ENCODE measurements at regions not wholly inside any gene's neighbourhood (a gene's known extent, or its start where the extent isn't known, plus 50 kb on each side); places are given as distances from the start of the nearest gene placed in this dataset.
"Not testable (repeated sequence)": the region's sequence is repeated elsewhere in the genome, so short reads cannot be mapped to it uniquely, and the experiment has no call there.

DNA sequence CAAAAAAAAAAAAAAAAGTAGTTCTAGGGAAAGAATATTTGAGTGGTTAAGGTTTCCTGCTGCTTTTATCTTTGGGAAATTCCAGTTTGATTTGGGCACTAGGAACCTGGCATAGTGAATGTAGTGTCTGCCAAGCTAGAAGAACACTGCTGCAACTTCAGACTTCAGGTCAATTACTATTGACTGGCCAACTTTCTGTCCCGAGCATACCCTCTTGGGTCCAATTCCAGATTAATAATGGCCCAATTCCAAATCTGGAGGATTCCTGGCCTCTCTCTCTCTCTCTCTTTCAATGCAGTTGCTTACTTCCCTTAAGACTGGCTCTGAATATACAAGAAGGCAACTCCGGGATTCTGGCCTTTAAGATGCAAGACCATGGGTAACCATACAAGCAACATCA, 74.9 kb downstream of the ANKEF1 start:
- intact Hi-C loops (cut with DNase I) = no loop called here
- no peak for DNase-seq (ENCODE audit: low spot score)

DNA sequence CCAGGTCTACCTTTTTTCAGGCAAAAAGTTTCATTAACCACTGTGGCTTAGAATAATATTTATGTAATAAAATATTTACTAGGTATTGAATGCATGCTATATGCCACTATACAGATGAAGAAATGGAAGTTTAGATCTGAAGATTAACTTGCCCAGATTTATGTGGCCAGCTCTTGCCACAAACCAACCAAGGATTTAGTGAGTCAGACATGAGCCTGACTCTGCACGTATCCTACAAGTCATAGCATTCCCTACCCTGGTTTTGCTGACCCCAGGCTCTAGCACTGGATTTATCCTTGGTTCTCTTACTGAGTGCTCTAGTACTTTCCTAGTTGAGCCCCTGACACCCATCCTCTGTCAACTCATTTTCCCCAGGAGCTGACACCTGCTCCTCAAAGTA, 75.4 kb downstream of the ANKEF1 start:
- intact Hi-C loops (cut with DNase I) = no loop called here
- DNase-seq (ENCODE audit: low spot score) = no peak

DNA sequence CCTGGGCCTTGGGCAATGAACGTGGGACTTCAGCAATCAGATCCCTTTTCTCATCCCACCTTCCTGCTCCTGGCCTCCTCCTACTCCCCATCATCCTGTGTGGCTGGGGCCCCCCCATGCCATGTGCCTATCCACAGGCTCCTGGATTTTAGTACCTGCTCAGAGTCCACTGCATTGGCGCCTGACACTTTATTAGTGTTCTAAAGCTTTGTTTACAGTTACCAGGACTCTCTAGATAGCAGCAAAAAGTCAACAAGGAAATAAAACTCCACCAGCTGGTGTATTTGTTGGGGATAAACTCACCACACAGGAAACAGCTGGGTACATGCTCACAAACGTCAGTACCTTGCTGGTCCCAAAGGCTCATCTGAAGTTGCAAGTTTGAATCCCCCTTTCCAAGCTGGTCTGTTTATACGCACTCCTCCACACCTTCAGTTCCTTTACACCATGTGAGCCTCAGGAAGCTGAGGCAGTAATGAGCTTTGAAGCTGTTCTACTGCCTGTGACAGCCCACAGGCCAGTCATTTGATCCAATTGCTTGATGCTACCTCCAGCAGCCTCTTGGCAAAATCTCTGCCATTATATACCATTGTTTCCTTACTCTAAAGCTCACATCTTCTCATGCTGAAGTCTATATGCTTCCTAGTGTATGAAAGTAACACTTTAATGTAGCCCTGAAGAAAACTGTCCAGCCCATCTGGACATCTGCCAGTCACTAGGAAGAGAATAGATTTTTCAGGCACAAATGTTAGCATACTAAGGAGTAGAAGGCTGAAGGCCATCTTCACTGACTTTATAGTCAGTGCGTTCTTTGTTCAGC, 76.6 kb downstream of the ANKEF1 start:
- intact Hi-C loops (cut with DNase I) = no loop called here
- DNase-seq (ENCODE audit: low spot score) = no peak

DNA sequence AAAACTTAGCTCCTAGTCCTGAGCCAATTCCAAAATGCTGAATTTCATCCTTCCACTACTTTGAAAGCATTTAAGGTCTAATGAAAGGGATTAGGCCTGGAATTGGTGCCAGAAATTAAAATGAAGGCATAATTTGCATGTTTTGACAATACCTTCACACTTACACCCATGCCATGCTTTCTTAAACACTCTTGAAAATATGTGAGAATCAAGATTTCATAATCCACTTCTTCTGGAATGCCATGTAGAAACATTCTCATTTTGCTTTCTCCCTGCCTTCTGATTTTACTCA, 77.1 kb downstream of the ANKEF1 start:
- intact Hi-C loops (cut with DNase I) = no loop called here

GRCh38 chr20:10113746-10114145, 79.0 kb downstream of the ANKEF1 start:
- intact Hi-C loops (cut with DNase I) = no loop called here
- no peak for DNase-seq (ENCODE audit: low spot score)

More for the DNA sequence above, 77.1 kb downstream of the ANKEF1 start:
- no peak for DNase-seq (ENCODE audit: low spot score)

- intact Hi-C loops (cut with DNase I) = no loop called here
- no peak for DNase-seq (ENCODE audit: low spot score)
Measured at GRCh38 chr20:10114598-10114997, 79.8 kb downstream of the ANKEF1 start.

GRCh38 chr20:10115021-10115420, 80.2 kb downstream of the ANKEF1 start:
- DNase-seq (ENCODE audit: low spot score) = no peak
- intact Hi-C loops (cut with DNase I) = no loop called here

DNA sequence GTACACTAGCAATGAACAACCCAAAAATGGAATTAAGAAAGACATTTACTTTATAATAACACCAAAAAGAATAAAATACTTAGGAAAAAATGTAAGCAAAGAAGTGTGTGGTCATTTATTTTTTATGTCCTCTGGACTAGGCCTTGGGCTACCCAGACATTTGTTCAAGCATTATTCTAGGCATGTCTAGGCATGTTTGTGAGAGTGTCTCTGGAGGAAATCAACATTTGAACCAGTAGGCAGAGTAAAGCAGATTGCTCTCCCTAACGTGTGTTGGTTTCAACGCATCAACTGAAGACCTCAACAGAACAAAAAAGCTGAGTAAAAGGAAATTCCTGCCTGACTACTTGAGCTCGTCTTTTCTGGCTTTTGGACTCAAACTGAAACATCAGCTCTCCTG, 84.5 kb downstream of the ANKEF1 start:
- intact Hi-C loops (cut with DNase I) = no loop called here
- DNase-seq (ENCODE audit: low spot score) = no peak

DNA sequence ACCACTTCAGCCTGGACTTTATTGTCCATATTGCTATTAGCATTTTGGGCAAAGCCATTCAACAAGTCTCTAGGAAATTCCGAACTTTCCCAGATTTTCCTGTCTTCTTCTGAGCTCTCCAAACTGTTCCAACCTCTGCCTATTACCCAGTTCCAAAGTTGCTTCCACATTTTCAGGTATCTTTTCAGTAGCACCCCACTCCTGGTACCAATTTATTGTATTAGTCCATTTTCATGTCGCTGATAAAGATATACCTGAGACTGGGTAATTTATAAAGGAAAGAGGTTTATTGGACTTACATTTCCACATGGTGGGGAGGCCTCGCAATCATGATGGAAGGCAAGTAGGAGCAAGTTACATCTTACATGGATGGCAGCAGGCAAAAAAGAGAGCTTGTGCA, 90.1 kb downstream of the ANKEF1 start:
- intact Hi-C loops (cut with DNase I); DNase-seq (ENCODE audit: low spot score): not testable (repeated sequence)

DNA sequence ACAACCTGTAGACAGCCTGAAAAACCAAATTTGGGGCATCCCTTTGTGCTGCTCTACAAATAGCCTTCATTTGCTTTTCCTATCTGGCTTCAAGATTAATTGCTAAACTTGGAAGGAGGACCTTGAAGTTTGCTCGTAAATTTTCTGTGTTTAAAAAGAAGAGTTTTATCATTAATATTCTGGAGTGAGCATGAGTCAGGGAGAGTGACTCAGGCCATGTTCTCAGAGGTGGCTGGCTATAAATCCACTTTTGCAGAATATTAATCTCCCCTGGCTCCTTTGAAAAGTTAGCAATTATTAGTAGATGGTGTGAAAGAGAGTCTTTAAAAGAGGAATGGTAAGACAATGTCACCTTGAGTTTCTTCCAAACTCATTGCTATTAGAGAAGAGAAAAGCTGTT, 91.0 kb downstream of the ANKEF1 start:
- no peak for DNase-seq (ENCODE audit: low spot score)
- intact Hi-C loops (cut with DNase I) = no loop called here

- no peak for DNase-seq (ENCODE audit: low spot score)
- intact Hi-C loops (cut with DNase I) = no loop called here
Measured at GRCh38 chr20:10129749-10130148, 88.9 kb upstream of the SNAP25 start.

- intact Hi-C loops (cut with DNase I) = no loop called here
- DNase-seq (ENCODE audit: low spot score) = peak; percentile 81
Measured at GRCh38 chr20:10131732-10132345, 86.8 kb upstream of the SNAP25 start.

DNA sequence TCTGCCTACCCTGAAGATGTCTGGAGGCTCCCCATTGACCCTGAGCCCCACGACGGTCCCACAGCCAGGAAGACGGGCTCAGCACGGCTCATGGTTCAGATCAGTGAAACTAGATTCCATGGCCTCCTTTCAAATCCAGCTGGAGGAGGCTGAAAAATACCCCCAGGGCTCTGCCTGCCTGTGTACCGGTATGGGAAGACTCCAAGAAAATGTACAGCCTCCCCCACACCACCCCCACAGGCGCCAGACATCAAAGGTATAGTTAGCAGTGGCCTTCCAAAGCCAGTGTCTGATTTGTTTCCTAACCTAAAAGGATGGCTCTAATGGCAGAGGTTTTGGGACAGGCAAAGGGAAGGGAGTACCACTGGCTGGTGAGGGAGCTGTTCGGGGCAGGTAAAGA, 86.2 kb upstream of the SNAP25 start:
- intact Hi-C loops (cut with DNase I) = no loop called here
- no peak for DNase-seq (ENCODE audit: low spot score)

DNA sequence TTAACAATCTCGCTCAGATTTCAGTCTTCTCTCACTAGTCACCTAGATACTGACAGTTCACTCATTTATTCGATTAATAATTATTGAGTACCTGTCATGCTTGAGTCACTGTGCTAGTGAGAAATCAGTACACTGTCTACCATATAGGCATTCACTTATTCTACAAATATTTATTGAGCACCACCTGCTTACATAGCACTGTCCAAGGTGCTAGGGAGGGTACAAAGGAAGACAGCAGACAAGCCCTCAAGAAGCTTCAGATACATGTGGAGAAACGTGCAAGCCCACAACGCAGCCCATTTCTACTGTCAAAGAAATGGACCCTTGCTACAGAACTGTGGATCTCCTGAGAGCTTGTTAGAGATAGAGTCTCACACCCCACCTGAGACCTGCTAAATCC, 85.1 kb upstream of the SNAP25 start:
- intact Hi-C loops (cut with DNase I) = no loop called here

GRCh38 chr20:10134176-10134575, 84.5 kb upstream of the SNAP25 start:
- no peak for DNase-seq (ENCODE audit: low spot score)
- intact Hi-C loops (cut with DNase I) = no loop called here

More for the DNA sequence above, 85.1 kb upstream of the SNAP25 start:
- no peak for DNase-seq (ENCODE audit: low spot score)

DNA sequence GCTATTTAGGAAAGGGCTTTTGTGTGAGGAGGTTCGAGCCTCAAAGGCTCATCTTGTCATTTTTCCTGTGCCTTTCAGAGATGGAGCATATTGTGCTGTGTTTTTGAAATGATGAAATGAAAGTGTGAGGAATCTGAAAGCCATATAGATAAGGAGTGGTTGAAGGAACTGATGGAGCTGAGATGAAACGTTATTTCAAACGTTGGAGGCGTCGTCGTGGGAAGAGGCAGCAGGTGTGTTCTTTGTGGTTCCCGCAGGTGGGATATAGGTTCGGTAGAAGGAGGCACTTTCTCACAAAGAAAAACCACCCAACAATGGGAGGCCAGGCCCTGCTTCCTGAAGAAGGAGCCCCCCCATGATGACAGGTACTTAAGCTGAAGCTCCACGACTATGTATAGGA, 83.2 kb upstream of the SNAP25 start:
- intact Hi-C loops (cut with DNase I) = no loop called here
- no peak for DNase-seq (ENCODE audit: low spot score)

DNA sequence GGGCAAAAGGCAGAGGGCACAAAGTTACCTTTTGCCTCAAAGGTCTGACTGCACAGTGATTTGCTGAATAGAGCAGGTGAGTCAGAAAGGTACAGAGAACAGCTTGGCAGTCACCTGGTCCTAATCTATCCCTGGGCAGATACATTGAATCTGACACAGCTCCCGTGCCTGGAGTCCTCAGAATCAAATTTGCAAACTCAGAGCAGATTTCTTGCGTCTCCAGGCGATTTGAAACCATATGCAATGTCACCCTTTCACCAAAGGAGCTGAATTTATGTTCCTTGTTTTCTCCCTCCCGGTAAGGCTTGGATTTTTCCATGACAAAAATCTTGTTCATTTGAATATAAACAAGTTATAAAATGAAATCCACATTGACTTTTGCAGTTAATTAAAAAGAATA, 81.6 kb upstream of the SNAP25 start:
- no peak for DNase-seq (ENCODE audit: low spot score)
- intact Hi-C loops (cut with DNase I) = no loop called here

GRCh38 chr20:10137533-10137932, 81.1 kb upstream of the SNAP25 start:
- DNase-seq (ENCODE audit: low spot score) = no peak
- intact Hi-C loops (cut with DNase I) = no loop called here

- no peak for DNase-seq (ENCODE audit: low spot score)
- intact Hi-C loops (cut with DNase I) = no loop called here
Measured at GRCh38 chr20:10157549-10157948, 61.1 kb upstream of the SNAP25 start.

DNA sequence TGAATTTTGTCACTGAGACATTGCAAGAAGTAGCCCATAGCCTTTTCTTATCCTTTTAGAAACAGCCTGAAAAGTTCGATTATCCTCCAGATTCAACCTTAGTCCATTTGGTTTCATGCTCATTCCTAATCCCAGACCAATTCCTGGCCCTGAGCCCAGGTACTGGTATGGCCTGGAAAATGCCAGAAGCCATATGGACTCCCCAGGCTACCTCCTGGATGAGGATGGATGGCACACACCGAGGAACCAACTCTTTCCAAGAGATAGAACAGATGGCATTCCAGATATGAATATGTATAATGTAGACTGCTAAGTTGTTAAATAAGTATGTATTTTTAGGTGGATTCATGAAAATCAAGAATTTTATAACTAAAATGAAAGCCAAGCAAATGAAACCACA, 51.6 kb upstream of the SNAP25 start:
- intact Hi-C loops (cut with DNase I) = no loop called here
- no peak for DNase-seq (ENCODE audit: low spot score)

DNA sequence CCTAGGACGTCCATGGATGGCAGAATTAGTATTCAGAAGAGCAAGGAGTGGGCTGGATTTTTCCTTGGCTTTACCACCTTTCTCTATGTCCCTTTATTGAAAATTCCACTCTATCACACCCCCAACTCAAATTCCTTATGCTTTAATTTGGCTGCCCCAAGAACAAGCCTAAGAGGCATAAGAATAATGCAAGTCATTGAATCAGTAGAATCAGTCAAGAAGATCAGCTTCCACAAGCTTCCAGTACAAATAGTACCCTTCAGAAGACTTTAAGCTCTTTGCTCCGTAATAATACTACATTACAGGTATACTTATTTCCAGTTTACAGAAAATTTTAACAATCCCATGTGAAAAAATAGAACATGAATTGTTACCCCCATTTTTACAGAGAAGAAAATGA, 51.0 kb upstream of the SNAP25 start:
- intact Hi-C loops (cut with DNase I) = no loop called here
- DNase-seq (ENCODE audit: low spot score) = no peak
